ENCODE measurements at regions not wholly inside any gene's neighbourhood (a gene's known extent, or its start where the extent isn't known, plus 50 kb on each side); places are given as distances from the start of the nearest gene placed in this dataset.

GRCh38 chr10:78890506-78890905 is 178.3 kb upstream of the ZMIZ1 start:
- TF ChIP-seq CTCF (conservative IDR thresholded peaks at IDR 0.05; ENCODE audit: low read depth, low read length), result no peak
- TF ChIP-seq EZH2 (IDR thresholded peaks at IDR 0.05; ENCODE audit: borderline replicate concordance, low read depth, low read length, poor library complexity, severe bottlenecking), result no peak
